GM19035 (cell line): ENCODE measurements at regions not wholly inside any gene's neighbourhood (a gene's known extent, or its start where the extent isn't known, plus 50 kb on each side); places are given as distances from the start of the nearest gene placed in this dataset.

ENCODE experiments used
- ATAC-seq: cut with Tn5 transposase; IDR thresholded peaks from one replicate; pipeline ENCODE4 v1.9.1; 2021; ENCODE audit not compliant: unreplicated experiment

DNA sequence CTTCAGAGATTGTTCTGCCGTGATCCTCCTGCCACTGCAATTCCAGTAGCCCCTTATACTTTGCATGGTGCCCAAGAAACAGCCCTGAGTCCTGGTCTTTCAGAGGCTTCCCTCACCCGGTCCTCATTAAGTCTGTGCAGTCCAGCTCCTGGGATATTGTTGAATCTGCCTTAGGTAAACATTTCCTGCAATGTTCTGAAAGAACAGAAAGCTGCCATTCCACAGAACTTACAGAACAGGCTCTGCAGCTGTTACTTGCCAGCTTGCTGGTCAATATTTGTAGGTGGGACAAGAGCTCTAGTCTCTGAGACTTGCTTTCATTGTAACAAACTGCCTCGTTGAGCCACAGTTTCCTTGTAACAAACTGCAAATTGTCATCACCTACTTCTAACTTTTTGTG is 115.0 kb upstream of the KIF5B start:
- no peak for ATAC-seq

DNA sequence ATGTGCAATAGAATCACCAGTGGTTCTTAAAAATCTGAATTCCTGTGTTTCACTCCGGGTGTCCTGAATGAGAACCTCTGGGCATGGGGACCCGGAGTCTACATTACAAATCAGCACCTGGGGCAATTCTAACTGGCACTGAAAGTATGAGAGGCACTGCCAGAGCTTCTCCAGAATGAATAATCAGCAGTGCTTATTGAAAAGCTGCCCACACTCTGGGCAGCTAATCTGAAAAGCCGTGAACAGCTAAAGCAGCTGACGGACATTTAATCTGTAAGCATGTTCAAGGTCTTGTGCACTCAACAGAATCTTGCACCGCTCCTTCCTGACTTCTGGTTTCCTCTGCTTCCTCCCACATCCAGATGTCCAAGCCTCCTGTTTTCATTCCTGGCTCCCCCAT is 113.3 kb upstream of the KIF5B start:
- no peak for ATAC-seq

DNA sequence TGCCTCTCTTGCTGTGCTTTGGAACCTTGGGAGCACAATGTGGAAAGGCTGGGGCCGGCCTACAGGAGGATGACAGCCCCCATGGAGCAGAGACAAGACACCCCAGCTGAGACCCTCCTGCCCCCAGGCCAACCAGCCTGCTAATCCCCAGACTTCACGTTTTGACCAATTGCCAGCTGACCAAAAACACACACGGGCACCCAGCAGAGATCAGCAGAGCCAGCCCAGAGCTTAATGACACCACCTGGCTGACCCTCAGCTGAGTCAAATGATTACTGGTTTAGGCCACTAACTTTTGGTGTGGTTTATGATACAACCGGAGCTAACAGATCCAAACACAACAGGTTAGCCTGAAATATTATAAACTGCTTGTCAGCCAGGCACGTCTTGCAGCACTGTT is 111.2 kb upstream of the KIF5B start:
- ATAC-seq, result no peak

DNA sequence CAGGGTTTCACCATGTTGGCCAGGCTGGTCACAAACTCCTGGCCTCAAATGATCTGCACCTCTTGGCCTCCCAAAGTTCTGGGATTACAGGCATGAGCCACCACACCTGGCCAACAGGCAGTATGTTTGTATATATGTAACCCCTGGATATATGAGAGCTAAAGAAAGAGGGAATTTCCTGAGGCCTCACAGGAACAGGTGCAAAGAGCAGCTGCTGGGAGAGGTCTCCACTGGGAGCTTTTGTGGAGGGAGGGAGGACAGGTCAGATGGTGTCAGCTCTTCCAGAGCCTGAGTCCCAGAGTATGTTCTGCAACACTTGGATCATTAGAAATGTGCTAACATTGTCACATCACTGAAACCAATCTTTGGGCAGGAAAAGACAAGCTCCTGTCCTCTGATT is 110.1 kb upstream of the KIF5B start:
- ATAC-seq, result no peak

DNA sequence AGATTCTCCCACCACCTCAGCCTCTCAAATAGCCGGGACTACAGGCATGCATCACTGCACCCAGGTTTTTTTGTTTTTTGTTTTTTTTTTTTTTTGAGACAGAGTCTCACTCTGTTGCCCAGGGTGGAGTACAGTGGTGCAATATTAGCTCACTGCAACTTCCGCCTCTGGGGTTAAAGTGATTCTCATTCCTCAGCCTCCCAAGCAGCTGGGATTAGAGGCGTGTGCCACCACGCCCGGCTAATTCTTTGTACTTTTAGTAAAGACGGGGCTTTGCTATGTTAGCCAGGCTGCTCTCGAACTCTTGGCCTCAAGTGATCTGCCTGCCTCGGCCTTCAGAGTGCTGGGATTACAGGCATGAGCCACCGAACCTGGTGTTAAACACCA is 107.5 kb upstream of the KIF5B start:
- no peak for ATAC-seq

DNA sequence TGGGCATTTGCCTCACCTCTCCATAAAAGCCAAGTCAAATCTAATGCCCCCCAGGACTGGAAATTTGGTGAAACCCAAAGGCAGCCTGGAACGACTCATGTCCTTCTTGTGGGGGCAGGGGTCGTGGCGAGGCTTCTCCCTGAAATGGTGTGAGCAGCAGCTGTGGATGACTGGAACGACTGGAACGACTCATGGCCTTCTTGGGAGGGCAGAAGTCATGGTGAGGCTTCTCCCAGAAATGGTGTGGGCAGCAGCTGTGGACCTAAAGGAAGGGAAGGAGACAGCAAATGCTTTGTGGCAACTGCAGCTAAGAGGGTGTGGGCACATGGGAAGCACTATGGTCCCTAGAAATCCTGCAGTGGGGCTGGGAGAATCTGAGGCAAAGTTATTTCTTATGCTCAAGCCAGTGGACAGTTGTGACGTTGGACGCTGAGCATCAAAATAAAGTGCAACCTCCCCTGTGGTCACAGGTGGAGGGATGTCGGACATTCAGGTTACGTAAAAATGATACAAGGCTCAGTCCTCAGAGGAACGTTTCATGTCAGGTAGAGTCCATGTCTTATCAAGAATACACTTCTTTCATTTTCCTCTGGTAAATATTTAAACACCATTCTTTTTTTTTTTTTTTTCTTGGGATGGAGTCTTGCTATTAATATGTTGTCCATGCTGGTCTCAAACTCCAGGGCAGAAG is 107.0 kb upstream of the KIF5B start:
- ATAC-seq, result no peak

DNA sequence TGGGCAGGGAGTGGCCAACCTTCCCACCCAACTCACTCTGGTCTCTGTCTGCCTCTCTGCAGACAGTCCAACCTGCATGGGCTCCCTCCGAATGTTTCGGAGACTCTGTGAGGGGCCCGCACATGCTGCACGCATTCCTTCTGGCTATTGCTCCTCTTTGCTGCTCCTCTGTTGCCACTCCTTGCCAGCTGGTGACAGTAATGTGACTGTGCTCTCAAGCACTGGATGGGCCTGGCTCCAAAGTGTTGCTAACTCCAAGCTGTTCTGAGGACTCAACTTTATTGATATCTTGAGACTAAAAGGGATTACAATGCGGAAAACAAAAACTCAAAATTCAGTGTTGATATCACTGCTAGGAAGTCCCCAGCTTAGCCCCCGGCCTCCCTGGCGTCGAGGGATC is 105.4 kb upstream of the KIF5B start:
- no peak for ATAC-seq

DNA sequence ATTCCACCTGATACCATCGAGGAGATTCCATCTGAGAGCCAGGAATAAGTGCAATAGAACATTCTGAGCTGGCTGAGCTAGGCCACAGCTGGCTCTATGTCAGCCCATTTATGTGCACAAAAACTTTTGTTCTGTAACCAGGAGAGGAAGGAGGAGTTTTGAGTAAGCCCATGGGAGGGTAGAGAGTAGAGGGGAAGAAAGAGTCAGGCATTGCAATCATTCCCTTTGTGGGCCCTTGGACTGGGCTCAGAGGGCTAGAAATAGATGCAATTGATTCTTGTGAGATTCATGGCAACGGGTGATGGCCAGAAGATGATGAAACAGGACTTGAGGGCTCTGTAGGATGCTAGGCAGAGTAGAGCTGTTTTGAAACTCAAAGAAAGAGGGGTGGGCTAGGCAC is 104.6 kb upstream of the KIF5B start:
- no peak for ATAC-seq

DNA sequence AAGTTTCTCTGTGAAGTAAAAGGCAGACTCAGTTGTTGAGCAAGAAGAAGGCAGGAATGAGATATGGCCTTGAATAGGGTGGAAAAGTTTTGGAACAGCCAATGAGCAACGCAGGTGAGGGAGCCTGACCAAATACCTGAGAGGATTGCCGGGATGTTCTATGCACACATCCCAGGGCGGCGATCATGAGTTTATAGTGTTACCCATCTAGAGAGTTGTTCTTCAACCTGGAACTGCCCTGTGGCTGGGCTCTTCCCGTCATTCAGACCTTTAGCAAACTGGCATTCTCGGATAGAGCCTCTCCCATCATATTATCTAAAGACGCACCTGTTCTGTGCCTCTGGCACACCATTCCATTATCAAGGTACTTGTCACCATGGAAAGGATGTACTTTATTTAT is 103.0 kb upstream of the KIF5B start:
- no peak for ATAC-seq

DNA sequence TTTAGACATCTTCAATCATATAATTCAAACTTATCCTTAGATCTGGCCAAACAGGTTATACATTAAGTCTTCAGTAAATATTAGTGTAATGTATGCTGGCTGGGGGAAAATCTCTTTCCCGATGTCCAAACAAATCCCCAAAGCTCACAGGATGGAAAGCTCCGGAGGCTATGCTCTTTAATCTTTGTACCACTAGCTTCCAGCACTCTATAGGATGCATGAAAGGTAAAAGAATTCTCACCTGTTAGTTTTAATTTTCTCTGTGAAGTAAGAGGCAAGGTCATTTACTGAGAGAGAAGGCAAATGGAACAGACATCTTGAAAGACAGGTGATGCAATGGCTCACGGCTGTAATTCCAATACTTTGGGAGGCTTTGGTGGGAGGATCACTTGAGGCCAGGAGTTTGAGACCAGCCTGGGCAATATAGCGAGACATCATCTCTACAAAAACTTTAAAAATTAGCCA is 99.8 kb upstream of the KIF5B start:
- ATAC-seq, result no peak

DNA sequence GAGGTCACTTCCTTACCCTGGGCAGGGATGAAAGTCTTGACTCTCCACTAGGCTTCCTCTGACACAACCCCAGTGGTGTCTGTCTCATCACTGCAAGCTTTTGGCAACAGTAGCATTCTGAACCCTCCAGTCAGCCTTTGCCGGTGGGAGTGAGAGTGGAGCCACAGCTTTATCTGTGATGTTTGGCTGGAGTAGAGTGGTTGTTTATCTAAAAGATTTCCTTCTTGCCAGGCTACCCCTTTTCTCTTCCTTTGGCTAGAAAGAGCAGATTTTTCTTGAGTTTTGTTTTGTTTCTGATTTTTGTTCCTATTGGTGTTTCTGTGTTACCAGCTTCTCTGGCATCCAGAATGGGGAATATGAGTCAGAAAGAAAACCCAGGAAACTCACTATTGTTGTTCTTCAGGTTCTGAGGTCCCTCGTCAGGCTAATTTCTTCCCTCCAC is 98.9 kb upstream of the KIF5B start:
- ATAC-seq, result no peak

DNA sequence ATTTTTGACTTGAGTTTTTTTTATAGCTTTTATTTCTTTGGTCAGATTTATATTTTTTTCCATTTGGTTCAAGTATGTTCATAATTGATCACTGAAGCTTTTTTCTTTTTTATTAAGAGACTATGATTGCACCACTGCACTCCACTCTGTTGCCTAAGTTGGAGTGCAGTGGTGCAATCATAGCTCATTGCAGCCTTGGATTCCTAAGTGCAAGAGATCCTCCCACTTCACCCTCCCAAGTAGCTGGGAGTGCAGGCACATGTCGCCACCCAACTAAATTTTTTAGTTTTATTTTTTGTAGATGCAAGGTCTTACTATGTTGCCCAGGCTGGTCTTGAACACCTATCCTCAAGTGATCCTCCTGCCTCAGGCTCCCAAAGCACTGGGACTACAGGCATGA is 97.7 kb upstream of the KIF5B start:
- ATAC-seq, result no peak

DNA sequence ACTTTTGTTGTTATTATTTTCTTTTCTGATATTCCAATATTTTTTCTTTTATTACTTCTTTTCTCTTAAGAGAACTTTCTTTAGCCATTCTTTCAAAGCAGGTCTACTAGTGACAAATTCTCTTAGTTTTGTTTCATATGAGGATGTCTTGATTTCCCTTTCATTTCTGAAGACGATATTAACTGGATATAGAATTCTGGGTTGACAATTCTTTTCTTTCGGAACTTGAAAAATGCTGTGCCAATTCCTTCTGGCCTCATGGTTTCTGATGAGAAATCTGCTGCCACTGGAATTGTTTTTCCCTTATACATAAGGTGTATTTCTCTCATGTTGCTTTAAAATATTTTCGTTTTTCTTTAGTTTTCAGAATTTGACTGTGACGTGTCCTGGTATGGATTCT is 97.0 kb upstream of the KIF5B start:
- ATAC-seq, result no peak

DNA sequence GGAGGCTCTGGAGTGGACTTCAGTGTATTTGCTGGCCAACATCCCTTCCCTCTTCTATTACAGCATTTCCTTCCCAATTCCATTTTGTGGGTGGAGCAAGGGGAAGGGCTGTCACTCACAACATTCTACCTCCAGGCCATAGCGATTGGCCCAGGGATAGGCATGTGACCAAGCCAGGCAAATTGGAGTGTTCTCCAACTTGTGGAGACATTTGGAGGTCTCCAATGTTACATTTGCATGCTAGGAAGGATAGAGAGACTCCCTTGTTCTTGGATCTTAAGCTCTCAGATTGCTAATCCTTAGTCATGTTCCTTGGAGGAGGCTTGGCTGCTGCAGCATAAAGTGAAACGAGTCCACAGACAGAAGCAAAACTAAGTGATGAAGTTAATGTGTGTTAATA is 95.6 kb upstream of the KIF5B start:
- no peak for ATAC-seq

DNA sequence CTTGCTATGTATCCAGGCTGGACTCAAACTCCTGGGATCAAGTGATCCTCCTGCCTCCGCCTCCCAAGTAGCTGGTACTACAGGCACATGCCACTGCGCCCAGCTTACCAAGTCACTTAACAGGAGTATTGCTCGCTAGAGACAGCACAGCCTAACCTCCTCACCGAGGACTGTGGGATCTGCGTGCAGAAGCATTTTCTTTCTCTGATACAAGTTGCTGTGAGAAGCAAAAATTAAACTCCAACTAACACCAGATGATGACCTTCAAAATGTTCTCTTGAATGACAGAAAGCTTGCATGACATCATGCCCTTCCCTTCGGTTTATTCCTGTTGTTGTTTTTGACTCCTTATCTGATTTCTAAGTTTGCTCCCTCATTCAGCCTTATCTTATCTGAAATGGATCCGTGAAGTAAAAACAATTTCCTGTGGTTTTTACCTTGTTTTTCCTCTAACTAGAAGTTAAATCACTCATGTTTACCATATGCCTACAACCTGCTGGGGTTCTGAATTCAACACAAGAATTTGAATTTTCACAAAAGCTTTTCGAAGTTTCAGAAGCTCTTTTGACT is 94.4 kb upstream of the KIF5B start:
- ATAC-seq, result no peak

DNA sequence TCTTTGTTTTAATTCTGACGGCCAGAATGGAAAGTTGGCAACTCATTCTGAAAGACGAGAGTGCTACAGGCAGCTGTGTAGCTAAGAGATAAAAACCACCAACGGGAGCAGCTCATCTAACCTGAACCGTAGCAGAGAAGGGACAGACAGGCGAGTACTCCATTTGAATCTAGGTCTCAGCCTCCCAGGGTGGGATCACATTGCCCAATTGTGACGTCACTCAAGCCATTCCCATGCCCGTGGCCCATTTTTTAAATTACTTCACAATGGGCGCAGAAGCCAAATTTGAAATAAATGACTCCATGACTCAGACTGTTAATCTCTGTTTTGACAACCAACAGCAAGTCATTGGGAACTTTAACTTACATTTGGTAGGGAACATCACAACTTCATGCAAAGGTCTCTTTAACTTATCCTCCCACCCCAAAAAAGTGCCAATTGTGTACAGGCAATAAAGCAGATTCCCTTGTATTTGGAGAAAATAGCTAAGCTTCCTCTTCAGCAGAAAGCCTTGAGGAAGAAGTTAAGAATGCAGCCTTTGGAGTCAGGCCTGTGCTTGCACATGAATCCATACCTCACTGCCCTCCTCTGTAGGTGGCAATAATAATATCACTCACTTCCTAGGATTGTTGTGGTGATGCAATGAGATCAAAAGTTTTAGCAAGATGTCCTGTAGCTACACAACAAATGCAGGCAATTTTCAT is 93.2 kb upstream of the KIF5B start:
- peak; percentile 88 for ATAC-seq

DNA sequence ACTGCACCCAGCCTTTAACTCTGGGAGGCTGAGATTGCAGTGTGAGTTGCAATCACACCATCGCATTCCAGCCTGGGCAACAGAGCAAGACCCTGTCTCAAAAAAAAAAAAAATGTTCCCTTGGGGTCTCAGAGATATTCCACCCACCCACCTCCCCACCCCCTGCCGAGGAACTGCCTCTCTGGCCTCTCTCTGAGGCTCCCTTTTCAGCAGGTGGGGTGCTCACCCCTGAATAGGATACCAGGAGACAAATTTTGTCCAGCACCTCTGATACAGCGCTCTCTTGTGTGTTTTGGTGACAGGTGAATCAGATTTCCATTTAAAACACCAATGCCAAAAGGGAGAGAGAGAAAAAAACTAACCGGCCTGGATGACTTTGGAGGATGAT is 92.6 kb upstream of the KIF5B start:
- ATAC-seq, result no peak

DNA sequence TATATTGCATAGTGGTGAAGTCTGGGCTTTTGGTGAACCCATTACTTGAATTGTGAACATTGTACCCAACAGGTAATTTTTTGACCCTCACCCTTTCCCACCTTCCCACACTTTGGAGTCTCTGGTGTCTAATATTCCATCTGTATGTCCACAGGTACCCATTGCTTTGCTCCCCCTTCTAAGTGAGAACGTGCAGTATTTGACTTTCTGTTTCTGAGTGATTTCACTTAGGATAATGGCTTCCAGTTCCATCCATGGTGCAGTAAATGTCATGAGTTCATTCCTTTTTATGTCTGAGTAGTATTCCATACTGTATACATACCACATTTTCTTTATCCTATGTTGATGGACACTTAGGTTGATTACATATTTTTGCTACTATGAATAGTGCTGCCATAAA is 91.5 kb upstream of the KIF5B start:
- no peak for ATAC-seq

DNA sequence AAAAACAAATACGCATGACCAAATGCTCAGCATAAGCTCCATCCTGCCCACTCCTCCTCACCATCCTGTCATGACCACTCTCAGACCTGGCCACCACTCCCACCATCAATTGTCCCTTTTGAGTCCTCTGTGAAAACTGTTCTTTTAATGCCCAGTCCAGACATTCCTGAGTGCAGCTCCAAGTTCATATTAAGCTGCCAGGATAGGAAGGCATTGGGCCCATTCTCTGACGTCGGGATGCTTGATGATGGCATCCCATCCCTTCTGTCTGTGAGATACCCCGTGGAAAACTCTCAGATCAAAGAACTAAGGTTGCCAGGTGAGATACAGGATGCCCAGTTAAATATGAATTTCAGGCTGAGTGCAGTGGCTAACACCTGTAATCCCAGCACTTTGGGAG is 89.9 kb upstream of the KIF5B start:
- no peak for ATAC-seq

DNA sequence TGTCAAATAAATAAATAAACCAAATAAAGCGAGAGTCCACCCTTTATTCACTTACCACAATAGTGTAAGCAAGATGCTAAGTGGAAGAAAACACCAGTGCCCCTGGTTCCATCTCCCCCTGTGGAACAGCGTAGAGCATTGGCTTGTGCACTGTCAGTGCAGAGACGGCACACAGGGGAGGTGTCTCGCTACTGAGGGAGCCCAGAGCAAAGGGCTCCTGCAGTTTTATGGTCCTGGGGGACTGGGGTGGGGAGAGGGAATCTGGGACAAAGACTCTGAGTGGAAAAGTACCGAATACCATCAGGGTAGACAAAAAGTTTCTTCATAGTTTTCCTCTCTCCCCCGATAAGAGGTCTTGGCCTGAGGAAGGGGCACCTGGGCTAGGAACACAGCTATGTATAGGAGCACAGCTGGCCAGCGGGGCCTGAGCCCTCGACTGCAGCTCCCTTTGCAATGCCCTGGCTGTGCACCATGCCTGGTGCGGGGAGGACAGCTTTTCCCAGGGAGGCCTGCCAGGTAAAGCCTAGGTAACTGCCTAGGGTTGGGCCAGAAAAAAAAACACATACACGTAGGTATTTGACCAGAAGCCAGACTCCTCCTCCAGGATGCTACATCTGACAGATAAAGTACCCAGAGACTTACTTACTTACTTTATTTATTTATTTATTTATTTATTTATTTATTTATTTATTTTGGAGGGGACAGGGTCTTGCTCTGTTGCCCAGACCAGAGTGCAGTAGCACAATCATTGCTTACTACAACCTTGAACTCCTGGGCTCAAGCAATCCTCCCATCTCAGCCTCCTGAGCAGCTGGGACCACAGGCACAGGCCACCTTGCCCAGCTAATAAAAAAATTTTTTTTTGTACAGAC is 88.8 kb upstream of the KIF5B start:
- ATAC-seq, result no peak

DNA sequence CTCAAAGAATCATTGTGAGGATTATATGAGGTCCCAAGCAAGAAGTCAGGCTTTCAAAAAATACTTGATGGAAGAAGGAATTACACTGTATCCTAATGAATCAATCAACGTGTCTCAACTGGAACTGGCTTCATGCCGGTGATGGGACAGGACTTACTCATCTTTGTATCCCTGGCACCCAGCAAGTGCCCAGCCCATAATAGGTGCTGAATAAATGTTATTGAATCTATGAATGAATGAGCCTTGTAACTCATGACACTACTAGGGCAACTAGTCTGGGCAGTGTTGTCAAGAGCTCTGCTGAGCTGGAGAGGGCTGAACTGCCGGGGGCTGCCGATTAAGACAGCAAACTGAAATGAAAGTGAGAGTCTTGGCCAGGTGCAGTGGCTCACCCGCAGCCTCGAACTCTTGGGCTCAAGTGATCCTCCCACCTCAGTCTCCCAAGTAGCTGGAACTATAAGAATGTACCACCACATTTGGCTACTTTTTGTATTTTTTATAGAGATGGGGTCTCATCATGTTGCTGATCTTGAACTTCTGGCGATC is 87.2 kb upstream of the KIF5B start:
- no peak for ATAC-seq
